Fibroblast of pulmonary artery (primary cell): ENCODE measurements at regions not wholly inside any gene's neighbourhood (a gene's known extent, or its start where the extent isn't known, plus 50 kb on each side); places are given as distances from the start of the nearest gene placed in this dataset.

Experiments
- DNase-seq: peaks from one replicate; pipeline ENCODE4 v3.0.0-alpha.2; 2010; ENCODE audit warnings: low read depth
- H3K4me3 ChIP-seq: replicated peaks from 2 replicates; pipeline ENCODE4 v1.5.1; 2011; ENCODE audit warnings: low read depth, mild to moderate bottlenecking, control low read depth, low read length, moderate library complexity
- CTCF ChIP-seq: IDR thresholded peaks from 2 replicates; pipeline ENCODE4 v1.5.1; 2011; ENCODE audit warnings: mild to moderate bottlenecking, control low read depth, low read length, inconsistent platforms; ENCODE audit errors: missing control alignments

GRCh38 chr17:59485015-59485414, 80.4 kb upstream of the DHX40 start:
- DNase-seq = no peak
- no peak overlapping the region for H3K4me3 ChIP-seq
- no peak for TF ChIP-seq CTCF

GRCh38 chr17:59485946-59486345, 79.5 kb upstream of the DHX40 start:
- no peak for DNase-seq
- H3K4me3 ChIP-seq = no peak overlapping the region
- TF ChIP-seq CTCF = no peak

GRCh38 chr17:59487161-59487873, 78.1 kb upstream of the DHX40 start:
- H3K4me3 ChIP-seq = no peak overlapping the region
- no peak for TF ChIP-seq CTCF
- DNase-seq = no peak

GRCh38 chr17:59488805-59489204, 76.6 kb upstream of the DHX40 start:
- no peak overlapping the region for H3K4me3 ChIP-seq
- DNase-seq = no peak
- no peak for TF ChIP-seq CTCF

- TF ChIP-seq CTCF = no peak
- no peak for DNase-seq
- no peak overlapping the region for H3K4me3 ChIP-seq
Measured at GRCh38 chr17:59490216-59490615, 75.2 kb upstream of the DHX40 start.

GRCh38 chr17:59491353-59492090, 73.9 kb upstream of the DHX40 start:
- no peak overlapping the region for H3K4me3 ChIP-seq
- DNase-seq = no peak
- TF ChIP-seq CTCF = no peak

- no peak for TF ChIP-seq CTCF
- DNase-seq = no peak
- H3K4me3 ChIP-seq = no peak overlapping the region
Measured at GRCh38 chr17:59492091-59492451, 73.3 kb upstream of the DHX40 start.
